Smooth muscle cell (in vitro differentiated cells): ENCODE measurements at regions not wholly inside any gene's neighbourhood (a gene's known extent, or its start where the extent isn't known, plus 50 kb on each side); places are given as distances from the start of the nearest gene placed in this dataset.

Experiments
- DNase-seq: peaks from one replicate; lab custom pipeline; 2025; ENCODE audit not compliant: unreplicated experiment; lab: John Stamatoyannopoulos, UW
- H2AFZ ChIP-seq: fragments of 200-600 bp; sonication (generic); 2 replicates; pipeline ENCODE4 v1.6.0; 2016; ENCODE audit warnings: antibody characterized with exemption, low read depth, mild to moderate bottlenecking
- H3F3A ChIP-seq: fragments of 200-600 bp; sonication (generic); 2 replicates; pipeline ENCODE4 v1.6.0; 2017; ENCODE audit warnings: antibody characterized with exemption, low read depth
- H3K27ac ChIP-seq: fragments of 200-600 bp; sonication (generic); 2 replicates; pipeline ENCODE4 v1.5.1; 2016; ENCODE audit warnings: low read depth, mild to moderate bottlenecking
- H3K27me3 ChIP-seq: fragments of 200-600 bp; sonication (generic); 2 replicates; pipeline ENCODE4 v1.6.1; 2016; ENCODE audit warnings: low read depth, mild to moderate bottlenecking
- H3K36me3 ChIP-seq: fragments of 200-600 bp; sonication (generic); 2 replicates; pipeline ENCODE4 v1.5.1; 2016; ENCODE audit warnings: low read depth
- H3K4me1 ChIP-seq: fragments of 200-600 bp; sonication (generic); 2 replicates; pipeline ENCODE4 v1.5.1; 2016; ENCODE audit warnings: low read depth
- H3K4me2 ChIP-seq: fragments of 200-600 bp; sonication (generic); 2 replicates; pipeline ENCODE4 v1.6.0; 2016; ENCODE audit warnings: mild to moderate bottlenecking
- H3K4me3 ChIP-seq: fragments of 200-600 bp; sonication (generic); 2 replicates; pipeline ENCODE4 v1.5.1; 2016; ENCODE audit warnings: mild to moderate bottlenecking
- H3K79me2 ChIP-seq: fragments of 200-600 bp; sonication (generic); 2 replicates; pipeline ENCODE4 v1.6.0; 2016; ENCODE audit warnings: low read depth, mild to moderate bottlenecking
- H3K9ac ChIP-seq: fragments of 200-600 bp; sonication (generic); 2 replicates; pipeline ENCODE4 v1.6.0; 2016; ENCODE audit warnings: low read depth
- H3K9me3 ChIP-seq: fragments of 200-600 bp; sonication (generic); replicated peaks from 2 replicates; pipeline ENCODE4 v1.5.1; 2016; ENCODE audit warnings: low read depth
- H4K20me1 ChIP-seq: fragments of 200-600 bp; sonication (generic); 2 replicates; pipeline ENCODE4 v1.6.0; 2016; ENCODE audit warnings: low read depth
- WGBS: methylation state at CpG from one replicate; pipeline ENCODE4 v1.1.7; 2016; ENCODE audit warnings: low lambda C conversion rate; 5-methylcytosine and 5-hydroxymethylcytosine counted together
- TF ChIP-seq, protein P1 (sequence below): fragments of 200-600 bp; sonication (generic); IDR thresholded peaks from 2 replicates; pipeline ENCODE4 v1.5.1; 2017; ENCODE audit warnings: borderline replicate concordance, mild to moderate bottlenecking, antibody characterized with exemption; ENCODE audit not compliant: insufficient read depth, poor library complexity, severe bottlenecking

DNA sequence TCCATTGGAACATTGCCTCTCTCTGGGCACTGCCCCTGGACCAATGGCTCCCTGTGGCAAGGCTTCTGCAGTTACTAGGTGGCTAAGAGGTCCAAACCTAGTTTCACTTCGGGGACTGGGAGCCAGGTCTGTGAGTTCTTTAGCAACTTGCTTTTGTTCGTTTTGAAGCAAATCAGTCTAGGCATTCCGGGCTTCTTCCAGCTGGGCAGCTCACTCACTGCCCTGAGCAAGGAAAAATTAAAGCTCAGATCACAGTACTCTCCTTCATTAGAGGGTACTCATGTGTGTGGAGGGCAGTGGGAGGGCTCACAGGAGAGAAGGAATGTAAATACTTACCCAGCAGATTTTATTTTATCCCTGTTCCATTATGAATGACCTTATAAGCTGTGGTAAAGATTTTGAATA is 80.3 kb downstream of the SPP2 start:
- peaks cover 16% of the 10 kb centered on the region for H3K27me3 ChIP-seq
- no peaks in the 10 kb centered on the region for H4K20me1 ChIP-seq
- no peak overlapping the region for H3K27ac ChIP-seq
- no peaks in the 10 kb centered on the region for H3K79me2 ChIP-seq
- H3K4me2 ChIP-seq = no peak overlapping the region
- TF ChIP-seq, protein P1, sequence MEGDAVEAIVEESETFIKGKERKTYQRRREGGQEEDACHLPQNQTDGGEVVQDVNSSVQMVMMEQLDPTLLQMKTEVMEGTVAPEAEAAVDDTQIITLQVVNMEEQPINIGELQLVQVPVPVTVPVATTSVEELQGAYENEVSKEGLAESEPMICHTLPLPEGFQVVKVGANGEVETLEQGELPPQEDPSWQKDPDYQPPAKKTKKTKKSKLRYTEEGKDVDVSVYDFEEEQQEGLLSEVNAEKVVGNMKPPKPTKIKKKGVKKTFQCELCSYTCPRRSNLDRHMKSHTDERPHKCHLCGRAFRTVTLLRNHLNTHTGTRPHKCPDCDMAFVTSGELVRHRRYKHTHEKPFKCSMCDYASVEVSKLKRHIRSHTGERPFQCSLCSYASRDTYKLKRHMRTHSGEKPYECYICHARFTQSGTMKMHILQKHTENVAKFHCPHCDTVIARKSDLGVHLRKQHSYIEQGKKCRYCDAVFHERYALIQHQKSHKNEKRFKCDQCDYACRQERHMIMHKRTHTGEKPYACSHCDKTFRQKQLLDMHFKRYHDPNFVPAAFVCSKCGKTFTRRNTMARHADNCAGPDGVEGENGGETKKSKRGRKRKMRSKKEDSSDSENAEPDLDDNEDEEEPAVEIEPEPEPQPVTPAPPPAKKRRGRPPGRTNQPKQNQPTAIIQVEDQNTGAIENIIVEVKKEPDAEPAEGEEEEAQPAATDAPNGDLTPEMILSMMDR = no peak
- no peaks in the 10 kb centered on the region for H3K4me1 ChIP-seq
- no peaks in the 10 kb centered on the region for H3F3A ChIP-seq
- no peak for DNase-seq
- H2AFZ ChIP-seq = no peak overlapping the region
- H3K4me3 ChIP-seq = no peak overlapping the region
- H3K9me3 ChIP-seq = no peaks in the 10 kb centered on the region
- no peaks in the 10 kb centered on the region for H3K36me3 ChIP-seq
- no peak overlapping the region for H3K9ac ChIP-seq
- WGBS = 74% methylated on average over 3 of the region's 3 CpGs

DNA sequence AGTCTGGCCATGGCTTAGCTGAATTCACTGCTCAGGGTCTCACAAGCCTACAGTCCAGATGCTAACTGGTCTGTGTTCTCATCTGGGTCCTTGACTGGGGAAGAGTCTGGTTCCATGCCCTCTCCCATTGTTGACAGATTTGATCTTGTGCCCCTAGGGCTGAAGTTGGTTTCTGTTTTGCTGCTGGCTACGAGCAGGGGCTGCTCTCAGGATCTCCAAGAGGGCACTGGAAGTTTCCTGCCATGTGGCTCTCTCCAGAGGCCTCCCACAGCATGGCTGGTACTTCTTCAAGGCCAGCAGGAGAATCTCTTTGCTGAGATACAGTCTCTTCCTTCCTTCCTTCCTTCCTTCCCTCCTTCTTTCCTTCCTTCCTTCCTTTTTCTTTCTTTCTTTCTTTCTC is 78.1 kb downstream of the SPP2 start:
- TF ChIP-seq, protein P1 = no peak
- 79% methylated on average over 1 of the region's 1 CpG for WGBS
- no peaks in the 10 kb centered on the region for H3F3A ChIP-seq
- H3K4me1 ChIP-seq = no peaks in the 10 kb centered on the region
- H4K20me1 ChIP-seq = no peaks in the 10 kb centered on the region
- no peak for DNase-seq
- H3K9me3 ChIP-seq = no peaks in the 10 kb centered on the region
- H3K36me3 ChIP-seq = no peaks in the 10 kb centered on the region
- H3K27me3 ChIP-seq = peaks cover 19% of the 10 kb centered on the region
- H3K27ac ChIP-seq = no peak overlapping the region
- no peak overlapping the region for H3K4me3 ChIP-seq
- no peaks in the 10 kb centered on the region for H3K79me2 ChIP-seq
- no peak overlapping the region for H2AFZ ChIP-seq
- H3K4me2 ChIP-seq = no peak overlapping the region
- no peak overlapping the region for H3K9ac ChIP-seq
